ENCODE measurements at regions not wholly inside any gene's neighbourhood (a gene's known extent, or its start where the extent isn't known, plus 50 kb on each side); places are given as distances from the start of the nearest gene placed in this dataset.

DNA sequence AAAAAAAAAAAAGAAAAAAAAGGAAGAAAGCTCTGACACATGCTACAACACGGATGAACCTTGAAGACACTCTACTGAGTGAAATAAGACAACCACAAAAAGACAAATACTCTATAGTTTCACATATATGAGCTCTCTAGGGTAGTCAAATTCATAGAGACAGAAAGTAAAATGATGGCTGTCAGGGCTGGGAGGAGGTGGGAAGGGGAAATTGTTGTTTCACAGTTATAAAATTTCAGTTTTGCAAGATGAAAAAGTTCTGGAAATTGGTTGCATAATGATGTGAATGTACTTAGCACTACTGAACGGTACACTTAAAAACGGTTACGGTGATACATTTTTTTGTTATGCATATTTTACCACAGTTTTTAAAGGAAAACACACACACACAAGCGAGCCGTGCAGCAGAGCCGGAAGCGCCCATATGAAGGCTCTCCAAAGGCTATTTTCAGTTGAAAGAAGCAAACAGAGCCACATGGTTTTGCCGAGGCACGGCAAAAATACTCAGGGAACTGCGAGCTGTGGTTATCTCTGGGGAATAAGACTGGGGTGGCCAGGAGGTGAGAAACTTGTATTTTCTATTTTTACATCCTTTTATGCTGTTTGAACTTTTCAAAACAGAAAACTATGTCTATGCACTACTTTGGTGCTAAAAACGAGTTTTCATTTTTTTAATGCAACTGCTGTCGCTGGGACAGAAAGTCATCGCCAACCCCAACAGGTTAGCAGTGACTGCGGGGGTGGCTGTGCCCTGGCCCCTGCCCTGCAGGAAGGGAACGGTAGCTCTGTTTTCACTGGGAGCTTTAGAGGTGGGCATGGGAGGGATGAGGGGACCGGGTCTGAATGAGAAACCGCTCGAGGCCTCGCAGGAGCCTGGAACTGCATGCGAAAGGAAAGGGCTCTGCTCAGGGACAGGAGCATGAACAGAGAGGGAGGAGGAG is 132.9 kb downstream of the OAT start:
- Histone ChIP-seq H3K79me2 (no peaks in the 10 kb centered on the region), H3K9me2 (replicated peaks; ENCODE audit: insufficient read depth) (no peaks in the 10 kb centered on the region), H2AFZ (no peak overlapping the region), H3K4me1 (ENCODE audit: insufficient read depth) (no peaks in the 10 kb centered on the region), H3K36me3 (replicated peaks; ENCODE audit: insufficient read depth, low read depth) (no peaks in the 10 kb centered on the region), H4K20me1 (ENCODE audit: insufficient read depth, poor library complexity, severe bottlenecking) (no peaks in the 10 kb centered on the region), H3K4me3 (no peak overlapping the region), H3K27ac (no peak overlapping the region), H3K9me3 (ENCODE audit: low read depth) (no peaks in the 10 kb centered on the region), H3K4me2 (no peak overlapping the region), H3K27me3 (peaks cover 6% of the 10 kb centered on the region)
- TF ChIP-seq EZH2phosphoT487 (IDR thresholded peaks at IDR 0.05; ENCODE audit: low read depth, severe bottlenecking, unreplicated experiment) (no peak), EZH2 (IDR thresholded peaks at IDR 0.05; ENCODE audit: borderline replicate concordance) (no peak)
- TF ChIP-seq, protein P1, sequence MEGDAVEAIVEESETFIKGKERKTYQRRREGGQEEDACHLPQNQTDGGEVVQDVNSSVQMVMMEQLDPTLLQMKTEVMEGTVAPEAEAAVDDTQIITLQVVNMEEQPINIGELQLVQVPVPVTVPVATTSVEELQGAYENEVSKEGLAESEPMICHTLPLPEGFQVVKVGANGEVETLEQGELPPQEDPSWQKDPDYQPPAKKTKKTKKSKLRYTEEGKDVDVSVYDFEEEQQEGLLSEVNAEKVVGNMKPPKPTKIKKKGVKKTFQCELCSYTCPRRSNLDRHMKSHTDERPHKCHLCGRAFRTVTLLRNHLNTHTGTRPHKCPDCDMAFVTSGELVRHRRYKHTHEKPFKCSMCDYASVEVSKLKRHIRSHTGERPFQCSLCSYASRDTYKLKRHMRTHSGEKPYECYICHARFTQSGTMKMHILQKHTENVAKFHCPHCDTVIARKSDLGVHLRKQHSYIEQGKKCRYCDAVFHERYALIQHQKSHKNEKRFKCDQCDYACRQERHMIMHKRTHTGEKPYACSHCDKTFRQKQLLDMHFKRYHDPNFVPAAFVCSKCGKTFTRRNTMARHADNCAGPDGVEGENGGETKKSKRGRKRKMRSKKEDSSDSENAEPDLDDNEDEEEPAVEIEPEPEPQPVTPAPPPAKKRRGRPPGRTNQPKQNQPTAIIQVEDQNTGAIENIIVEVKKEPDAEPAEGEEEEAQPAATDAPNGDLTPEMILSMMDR (IDR thresholded peaks at IDR 0.05; ENCODE audit: poor library complexity), result no peak
- WGBS (ENCODE audit: low lambda C conversion rate, missing lambda C conversion rate), result 89% methylated on average over 21 of the region's 21 CpGs
- DNase-seq (ENCODE audit: low spot score), result no peak

DNA sequence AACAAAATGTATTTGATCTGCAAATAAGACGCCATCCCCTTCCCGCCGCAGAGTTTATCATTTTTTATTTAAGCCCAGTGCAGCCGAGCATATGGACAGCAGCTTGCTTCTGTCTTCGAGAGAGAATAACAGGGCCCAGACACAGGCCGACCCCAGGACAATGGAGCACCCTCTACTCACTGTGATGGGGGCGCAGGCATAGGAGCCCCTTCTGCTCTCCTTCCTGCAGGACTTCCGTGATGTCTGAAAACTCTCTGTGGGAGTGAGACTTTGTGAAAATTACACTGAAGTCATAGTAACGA is 134.8 kb downstream of the OAT start:
- WGBS (ENCODE audit: low lambda C conversion rate, missing lambda C conversion rate), result 76% methylated on average over 9 of the region's 9 CpGs
- no peaks in the 10 kb centered on the region for H3K36me3 ChIP-seq (replicated peaks; ENCODE audit: insufficient read depth, low read depth)
- no peaks in the 10 kb centered on the region for H4K20me1 ChIP-seq (ENCODE audit: insufficient read depth, poor library complexity, severe bottlenecking)
- no peak overlapping the region for H3K4me2 ChIP-seq
- H3K9me2 ChIP-seq (replicated peaks; ENCODE audit: insufficient read depth), result no peaks in the 10 kb centered on the region
- no peaks in the 10 kb centered on the region for H3K4me1 ChIP-seq (ENCODE audit: insufficient read depth)
- peaks cover 6% of the 10 kb centered on the region for H3K27me3 ChIP-seq
- no peak overlapping the region for H3K4me3 ChIP-seq
- no peak overlapping the region for H3K27ac ChIP-seq
- no peak overlapping the region for H2AFZ ChIP-seq
- no peaks in the 10 kb centered on the region for H3K79me2 ChIP-seq
- TF ChIP-seq EZH2phosphoT487 (IDR thresholded peaks at IDR 0.05; ENCODE audit: low read depth, severe bottlenecking, unreplicated experiment) (no peak), EZH2 (IDR thresholded peaks at IDR 0.05; ENCODE audit: borderline replicate concordance) (no peak)
- TF ChIP-seq, protein P1 (IDR thresholded peaks at IDR 0.05; ENCODE audit: poor library complexity), result no peak
- no peak for DNase-seq (ENCODE audit: low spot score)
- no peaks in the 10 kb centered on the region for H3K9me3 ChIP-seq (ENCODE audit: low read depth)

GRCh38 chr10:124283215-124283948 is 135.3 kb downstream of the OAT start:
- Histone ChIP-seq H3K36me3 (replicated peaks; ENCODE audit: insufficient read depth, low read depth) (no peaks in the 10 kb centered on the region), H3K27ac (no peak overlapping the region), H2AFZ (no peak overlapping the region), H4K20me1 (ENCODE audit: insufficient read depth, poor library complexity, severe bottlenecking) (no peaks in the 10 kb centered on the region), H3K4me3 (no peak overlapping the region), H3K9me2 (replicated peaks; ENCODE audit: insufficient read depth) (no peaks in the 10 kb centered on the region), H3K4me1 (ENCODE audit: insufficient read depth) (no peaks in the 10 kb centered on the region), H3K4me2 (no peak overlapping the region), H3K79me2 (no peaks in the 10 kb centered on the region), H3K27me3 (peaks cover 6% of the 10 kb centered on the region), H3K9me3 (ENCODE audit: low read depth) (no peaks in the 10 kb centered on the region)
- 73% methylated on average over 8 of the region's 8 CpGs for WGBS (ENCODE audit: low lambda C conversion rate, missing lambda C conversion rate)
- TF ChIP-seq, protein P1 (IDR thresholded peaks at IDR 0.05; ENCODE audit: poor library complexity), result no peak
- TF ChIP-seq EZH2phosphoT487 (IDR thresholded peaks at IDR 0.05; ENCODE audit: low read depth, severe bottlenecking, unreplicated experiment) (no peak), EZH2 (IDR thresholded peaks at IDR 0.05; ENCODE audit: borderline replicate concordance) (no peak)
- no peak for DNase-seq (ENCODE audit: low spot score)
